H9 (cell line): ENCODE measurements at regions not wholly inside any gene's neighbourhood (a gene's known extent, or its start where the extent isn't known, plus 50 kb on each side); places are given as distances from the start of the nearest gene placed in this dataset.

ENCODE experiments used
- DNase-seq: peaks from one replicate; pipeline ENCODE4 v3.0.0-alpha.2; 2017
- H2AFZ ChIP-seq: one replicate; pipeline ENCODE4 v1.6.1; 2013; ENCODE audit warnings: mild to moderate bottlenecking, low read length, control low read depth, moderate library complexity
- H2AK5ac ChIP-seq: 2 replicates; pipeline ENCODE4 v1.6.1; 2013; ENCODE audit warnings: low read length, control low read depth, mixed read lengths; ENCODE audit not compliant: insufficient read length
- H2BK120ac ChIP-seq: one replicate; pipeline ENCODE4 v1.6.1; 2013; ENCODE audit warnings: low read depth, mild to moderate bottlenecking, low read length, control low read depth, inconsistent platforms; ENCODE audit not compliant: poor library complexity, severe bottlenecking
- H2BK12ac ChIP-seq: 2 replicates; pipeline ENCODE4 v1.6.1; 2013; ENCODE audit warnings: low read length, control low read depth, mixed read lengths, low read depth; ENCODE audit not compliant: insufficient read length
- H2BK15ac ChIP-seq: 2 replicates; pipeline ENCODE4 v1.6.1; 2013; ENCODE audit warnings: low read depth, low read length, control low read depth
- H2BK20ac ChIP-seq: one replicate; pipeline ENCODE4 v1.6.1; 2013; ENCODE audit warnings: low read depth, mild to moderate bottlenecking, low read length, control low read depth, inconsistent platforms; ENCODE audit not compliant: poor library complexity, severe bottlenecking
- H2BK5ac ChIP-seq: 2 replicates; pipeline ENCODE4 v1.6.1; 2013; ENCODE audit warnings: low read length, control low read depth, mixed read lengths; ENCODE audit not compliant: insufficient read length
- H3K14ac ChIP-seq: 2 replicates; pipeline ENCODE4 v1.6.1; 2013; ENCODE audit warnings: low read length, control low read depth; ENCODE audit not compliant: insufficient read depth
- H3K18ac ChIP-seq: 2 replicates; pipeline ENCODE4 v1.6.1; 2013; ENCODE audit warnings: low read depth, mild to moderate bottlenecking, mixed read lengths, low read length, control low read depth; ENCODE audit not compliant: insufficient read length
- H3K23ac ChIP-seq: 2 replicates; pipeline ENCODE4 v1.6.1; 2013; ENCODE audit warnings: low read length, control low read depth, mixed read lengths, low read depth; ENCODE audit not compliant: insufficient read length
- H3K23me2 ChIP-seq: 2 replicates; pipeline ENCODE4 v1.6.1; 2013; ENCODE audit warnings: low read depth, mild to moderate bottlenecking, mixed read lengths, low read length, control low read depth; ENCODE audit not compliant: insufficient read length, poor library complexity, severe bottlenecking
- H3K27ac ChIP-seq: 2 replicates; pipeline ENCODE4 v1.5.1; 2013; ENCODE audit warnings: low read length, control low read depth, mixed read lengths, low read depth; ENCODE audit not compliant: insufficient read length
- H3K27me3 ChIP-seq: 2 replicates; pipeline ENCODE4 v1.6.1; 2013; ENCODE audit warnings: low read length, control low read depth, inconsistent platforms; ENCODE audit not compliant: insufficient read depth
- H3K4ac ChIP-seq: 2 replicates; pipeline ENCODE4 v1.6.1; 2013; ENCODE audit warnings: low read depth, mild to moderate bottlenecking, control low read depth, inconsistent platforms, low read length, moderate library complexity
- H3K4me1 ChIP-seq: 2 replicates; pipeline ENCODE4 v1.6.1; 2013; ENCODE audit warnings: low read length, control low read depth, inconsistent platforms; ENCODE audit not compliant: insufficient read depth
- H3K4me2 ChIP-seq: 2 replicates; pipeline ENCODE4 v1.6.1; 2013; ENCODE audit warnings: low read length, control low read depth, mixed read lengths; ENCODE audit not compliant: insufficient read length, insufficient read depth
- H3K56ac ChIP-seq: 2 replicates; pipeline ENCODE4 v1.6.1; 2013; ENCODE audit warnings: low read depth, mild to moderate bottlenecking, mixed read lengths, low read length, control low read depth; ENCODE audit not compliant: insufficient read length
- H3K79me1 ChIP-seq: 2 replicates; pipeline ENCODE4 v1.6.1; 2013; ENCODE audit warnings: low read depth, mild to moderate bottlenecking, moderate library complexity, low read length, control low read depth, inconsistent platforms; ENCODE audit not compliant: insufficient read depth, poor library complexity, severe bottlenecking
- H3K79me2 ChIP-seq: 2 replicates; pipeline ENCODE4 v1.6.1; 2013; ENCODE audit warnings: low read length, control low read depth, inconsistent platforms; ENCODE audit not compliant: insufficient read depth
- H3K9ac ChIP-seq: 2 replicates; pipeline ENCODE4 v1.6.1; 2013; ENCODE audit warnings: low read length, control low read depth, mixed read lengths; ENCODE audit not compliant: insufficient read length; ENCODE audit errors: extremely low read depth
- H3K9me3 ChIP-seq: one replicate; pipeline ENCODE4 v1.6.1; 2013; ENCODE audit warnings: low read depth, low read length, inconsistent platforms; ENCODE audit not compliant: control insufficient read depth
- H3T11ph ChIP-seq: one replicate; pipeline ENCODE4 v1.6.1; 2013; ENCODE audit warnings: mild to moderate bottlenecking, low read length, control low read depth, inconsistent platforms
- H4K20me1 ChIP-seq: one replicate; pipeline ENCODE4 v1.6.1; 2013; ENCODE audit not compliant: control insufficient read depth, insufficient read length, insufficient read depth
- H4K5ac ChIP-seq: 2 replicates; pipeline ENCODE4 v1.6.1; 2013; ENCODE audit warnings: low read depth, mild to moderate bottlenecking, mixed read lengths, low read length, control low read depth; ENCODE audit not compliant: insufficient read length
- H4K8ac ChIP-seq: replicated peaks from 2 replicates; pipeline ENCODE4 v1.6.1; 2013; ENCODE audit warnings: low read length, control low read depth, mixed read lengths, low read depth; ENCODE audit not compliant: insufficient read length
- H4K91ac ChIP-seq: 2 replicates; pipeline ENCODE4 v1.6.1; 2013; ENCODE audit warnings: low read depth, mild to moderate bottlenecking, moderate library complexity, mixed read lengths, low read length, control low read depth; ENCODE audit not compliant: insufficient read length
- H3K27ac Mint-ChIP-seq, 3 experiments: 2 replicates in 2 of 3; 3 replicates in 1 of 3; pipeline ENCODE4 v1.8.0; 2020 to 2021; ENCODE audit warnings: mixed read lengths in 3 of 3, mild to moderate bottlenecking in 1 of 3, moderate library complexity in 1 of 3
- H3K27me3 Mint-ChIP-seq: 2 replicates; pipeline ENCODE4 v1.8.0; 2021; ENCODE audit warnings: low read depth, mild to moderate bottlenecking, moderate library complexity, mixed read lengths
- H3K36me3 Mint-ChIP-seq, 3 experiments: 2 replicates in 2 of 3; 3 replicates in 1 of 3; pipeline ENCODE4 v1.8.0; 2020 to 2021; ENCODE audit warnings: low read depth in 3 of 3, mixed read lengths in 3 of 3; ENCODE audit not compliant: insufficient read depth in 1 of 3
- H3K4me1 Mint-ChIP-seq, 2 experiments: 2 replicates each; pipeline ENCODE4 v1.8.0; 2020; ENCODE audit warnings: mixed read lengths in 2 of 2
- H3K4me3 Mint-ChIP-seq, 2 experiments: 2 replicates in 1 of 2; 3 replicates in 1 of 2; pipeline ENCODE4 v1.8.0; 2020 to 2021; ENCODE audit warnings: mild to moderate bottlenecking in 2 of 2, mixed read lengths in 2 of 2, moderate library complexity in 1 of 2
- H3K9me3 Mint-ChIP-seq, 2 experiments: 2 replicates in 1 of 2; 3 replicates in 1 of 2; pipeline ENCODE4 v1.8.0; 2020; ENCODE audit warnings: mild to moderate bottlenecking in 2 of 2, mixed read lengths in 2 of 2, moderate library complexity in 1 of 2
- CTCF ChIP-seq: fragments of 200-600 bp; sonication (generic); conservative IDR thresholded peaks from 3 replicates; pipeline ENCODE4 v1.8.0; 2021; ENCODE audit warnings: antibody characterized with exemption, mild to moderate bottlenecking
- WGBS: extraction: QIAGEN DNeasy Blood & Tissue Kit; methylation state at CpG from one replicate; pipeline ENCODE4 v1.1.7; 2013; ENCODE audit warnings: missing lambda C conversion rate, low lambda C conversion rate, mixed read lengths; ENCODE audit not compliant: insufficient read length; ENCODE audit errors: extremely low coverage; 5-methylcytosine and 5-hydroxymethylcytosine counted together

- no peaks in the 10 kb centered on the region for H3K4me1 Mint-ChIP-seq
- Histone ChIP-seq H4K91ac (no peak overlapping the region), H4K20me1 (no peaks in the 10 kb centered on the region), H4K5ac (no peak overlapping the region), H3K23ac (no peak overlapping the region), H2BK15ac (no peak overlapping the region), H3K9me3 (no peaks in the 10 kb centered on the region), H3T11ph (no peak overlapping the region), H3K4ac (no peak overlapping the region), H3K27ac (no peak overlapping the region), H2BK5ac (no peak overlapping the region), H3K14ac (no peak overlapping the region), H3K9ac (no peak overlapping the region), H3K23me2 (no peaks in the 10 kb centered on the region), H3K4me2 (no peak overlapping the region), H3K4me1 (no peaks in the 10 kb centered on the region), H3K27me3 (no peaks in the 10 kb centered on the region), H4K8ac (no peak overlapping the region), H2BK20ac (no peak overlapping the region), H2BK120ac (no peak overlapping the region), H3K18ac (no peak overlapping the region), H3K79me1 (no peaks in the 10 kb centered on the region), H3K56ac (no peak overlapping the region), H2AK5ac (no peak overlapping the region), H3K79me2 (no peaks in the 10 kb centered on the region), H2AFZ (no peak overlapping the region), H2BK12ac (no peak overlapping the region)
- no peak overlapping the region for H3K4me3 Mint-ChIP-seq
- no peaks in the 10 kb centered on the region for H3K27me3 Mint-ChIP-seq
- WGBS, result no CpG with 5 or more reads among the region's 2 CpGs
- TF ChIP-seq CTCF, result no peak
- DNase-seq, result no peak
- no peaks in the 10 kb centered on the region for H3K36me3 Mint-ChIP-seq
- no peak overlapping the region; a peak in 1 of 7 replicates for H3K27ac Mint-ChIP-seq
- H3K9me3 Mint-ChIP-seq, result peaks cover 0 to 3% of the 10 kb centered on the region in 2 experiments; a peak in 1 of 5 replicates
Measured at GRCh38 chr3:180420016-180420415, 181.9 kb upstream of the TTC14 start.
